ENCODE measurements at regions not wholly inside any gene's neighbourhood (a gene's known extent, or its start where the extent isn't known, plus 50 kb on each side); places are given as distances from the start of the nearest gene placed in this dataset.

DNA sequence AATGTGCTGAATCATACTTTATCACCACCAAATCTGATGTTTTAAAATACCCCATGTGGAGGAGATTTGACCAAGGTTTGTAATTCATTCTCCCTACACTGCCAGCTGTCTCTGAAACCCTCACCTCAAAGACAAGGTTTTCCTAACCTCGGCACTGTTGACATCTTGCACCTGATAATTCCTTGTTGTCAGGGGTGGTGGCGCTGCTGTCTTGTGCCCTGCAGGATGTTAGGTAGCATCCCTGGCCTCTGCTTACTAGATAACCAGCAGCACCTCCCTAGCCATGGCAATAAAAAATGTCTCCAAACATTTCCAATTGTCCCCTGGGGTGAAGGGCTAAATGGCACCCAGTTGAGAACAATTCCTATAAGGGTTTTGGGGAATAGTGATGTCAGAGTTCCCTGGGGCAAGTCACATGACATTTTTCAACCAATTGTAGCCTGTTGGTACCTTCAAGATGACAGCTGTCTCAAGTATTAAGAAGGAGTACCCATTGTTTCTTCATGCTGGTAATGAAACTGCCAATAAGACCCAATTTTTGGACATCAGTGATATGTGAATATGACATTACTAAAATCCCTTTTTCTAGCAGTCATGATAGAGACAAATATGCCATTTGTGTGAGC, 160.6 kb upstream of the PLCXD3 start:
- Mint-ChIP-seq H3K9me3 (peaks cover 3% of the 10 kb centered on the region), H3K27ac (ENCODE audit: unreplicated experiment) (no peak overlapping the region), H3K27me3 (ENCODE audit: low read depth) (peaks cover 2% of the 10 kb centered on the region), H3K4me1 (no peaks in the 10 kb centered on the region), H3K36me3 (ENCODE audit: low read depth) (no peaks in the 10 kb centered on the region), H3K4me3 (no peak overlapping the region)
- no peak for DNase-seq (ENCODE audit: low read depth, low spot score)
- TF ChIP-seq, protein P1, sequence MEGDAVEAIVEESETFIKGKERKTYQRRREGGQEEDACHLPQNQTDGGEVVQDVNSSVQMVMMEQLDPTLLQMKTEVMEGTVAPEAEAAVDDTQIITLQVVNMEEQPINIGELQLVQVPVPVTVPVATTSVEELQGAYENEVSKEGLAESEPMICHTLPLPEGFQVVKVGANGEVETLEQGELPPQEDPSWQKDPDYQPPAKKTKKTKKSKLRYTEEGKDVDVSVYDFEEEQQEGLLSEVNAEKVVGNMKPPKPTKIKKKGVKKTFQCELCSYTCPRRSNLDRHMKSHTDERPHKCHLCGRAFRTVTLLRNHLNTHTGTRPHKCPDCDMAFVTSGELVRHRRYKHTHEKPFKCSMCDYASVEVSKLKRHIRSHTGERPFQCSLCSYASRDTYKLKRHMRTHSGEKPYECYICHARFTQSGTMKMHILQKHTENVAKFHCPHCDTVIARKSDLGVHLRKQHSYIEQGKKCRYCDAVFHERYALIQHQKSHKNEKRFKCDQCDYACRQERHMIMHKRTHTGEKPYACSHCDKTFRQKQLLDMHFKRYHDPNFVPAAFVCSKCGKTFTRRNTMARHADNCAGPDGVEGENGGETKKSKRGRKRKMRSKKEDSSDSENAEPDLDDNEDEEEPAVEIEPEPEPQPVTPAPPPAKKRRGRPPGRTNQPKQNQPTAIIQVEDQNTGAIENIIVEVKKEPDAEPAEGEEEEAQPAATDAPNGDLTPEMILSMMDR (conservative IDR thresholded peaks at IDR 0.05), result no peak

- no peaks in the 10 kb centered on the region for H3K4me1 Mint-ChIP-seq
- H3K9me3 Mint-ChIP-seq, result peaks cover 5% of the 10 kb centered on the region
- TF ChIP-seq, protein P1 (conservative IDR thresholded peaks at IDR 0.05), result no peak
- H3K27ac Mint-ChIP-seq (ENCODE audit: unreplicated experiment), result no peak overlapping the region
- no peak for DNase-seq (ENCODE audit: low read depth, low spot score)
- peaks cover 2% of the 10 kb centered on the region for H3K27me3 Mint-ChIP-seq (ENCODE audit: low read depth)
- H3K36me3 Mint-ChIP-seq (ENCODE audit: low read depth), result no peaks in the 10 kb centered on the region
- H3K4me3 Mint-ChIP-seq, result no peak overlapping the region
Observed at GRCh38 chr5:41670216-41670615, 159.8 kb upstream of the PLCXD3 start.

DNA sequence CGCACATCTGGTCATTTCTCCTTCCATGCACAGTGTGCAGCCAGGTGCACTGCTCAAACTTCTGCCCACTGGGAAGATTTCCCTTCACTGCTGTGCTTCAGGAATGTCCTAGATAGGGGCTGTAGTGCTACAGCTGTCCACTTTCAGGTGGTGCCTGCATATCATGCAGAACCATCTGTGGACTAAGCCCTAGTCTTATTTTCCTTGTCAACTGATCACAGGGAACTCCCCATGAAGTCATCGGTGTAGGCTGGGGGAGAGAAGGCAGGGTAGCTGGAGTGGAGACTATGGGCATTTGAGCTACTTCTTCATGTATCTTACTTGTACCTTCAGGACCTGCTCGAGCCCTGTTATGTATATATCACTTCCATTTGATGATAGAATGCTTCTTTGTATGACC, 150.9 kb upstream of the PLCXD3 start:
- Mint-ChIP-seq H3K36me3 (ENCODE audit: low read depth) (no peaks in the 10 kb centered on the region), H3K27me3 (ENCODE audit: low read depth) (no peaks in the 10 kb centered on the region), H3K27ac (ENCODE audit: unreplicated experiment) (no peak overlapping the region), H3K9me3 (peaks cover 10% of the 10 kb centered on the region), H3K4me1 (no peaks in the 10 kb centered on the region), H3K4me3 (no peak overlapping the region)
- no peak for DNase-seq (ENCODE audit: low read depth, low spot score)
- TF ChIP-seq, protein P1 (conservative IDR thresholded peaks at IDR 0.05), result no peak

GRCh38 chr5:41656597-41656996, 146.2 kb upstream of the PLCXD3 start:
- H3K36me3 Mint-ChIP-seq (ENCODE audit: low read depth), result no peaks in the 10 kb centered on the region
- H3K4me1 Mint-ChIP-seq, result no peaks in the 10 kb centered on the region
- no peaks in the 10 kb centered on the region for H3K27me3 Mint-ChIP-seq (ENCODE audit: low read depth)
- DNase-seq (ENCODE audit: low read depth, low spot score), result no peak
- H3K27ac Mint-ChIP-seq (ENCODE audit: unreplicated experiment), result no peak overlapping the region
- H3K9me3 Mint-ChIP-seq, result peaks cover 2% of the 10 kb centered on the region
- no peak overlapping the region for H3K4me3 Mint-ChIP-seq
- TF ChIP-seq, protein P1 (conservative IDR thresholded peaks at IDR 0.05), result no peak

- no peak overlapping the region for H3K27ac Mint-ChIP-seq (ENCODE audit: unreplicated experiment)
- peaks cover 2% of the 10 kb centered on the region for H3K9me3 Mint-ChIP-seq
- no peaks in the 10 kb centered on the region for H3K36me3 Mint-ChIP-seq (ENCODE audit: low read depth)
- no peaks in the 10 kb centered on the region for H3K4me1 Mint-ChIP-seq
- H3K27me3 Mint-ChIP-seq (ENCODE audit: low read depth), result peaks cover 2% of the 10 kb centered on the region
- TF ChIP-seq, protein P1 (conservative IDR thresholded peaks at IDR 0.05), result no peak
- no peak overlapping the region for H3K4me3 Mint-ChIP-seq
- no peak for DNase-seq (ENCODE audit: low read depth, low spot score)
Observed at GRCh38 chr5:41650131-41650530, 139.7 kb upstream of the PLCXD3 start.

Data from neural crest cell (in vitro differentiated cells).